SK-N-MC (cell line): ENCODE measurements at regions not wholly inside any gene's neighbourhood (a gene's known extent, or its start where the extent isn't known, plus 50 kb on each side); places are given as distances from the start of the nearest gene placed in this dataset.

Experiments used
- EZH2 ChIP-seq: fragments of 200-600 bp; sonication (generic); IDR thresholded peaks from one replicate; pipeline ENCODE4 v1.6.1; 2017; ENCODE audit warnings: antibody characterized with exemption
- POLR2AphosphoS5 ChIP-seq: IDR thresholded peaks from 2 replicates; pipeline ENCODE4 v1.6.1; 2012; ENCODE audit warnings: mild to moderate bottlenecking, low read depth, low read length, borderline replicate concordance

DNA sequence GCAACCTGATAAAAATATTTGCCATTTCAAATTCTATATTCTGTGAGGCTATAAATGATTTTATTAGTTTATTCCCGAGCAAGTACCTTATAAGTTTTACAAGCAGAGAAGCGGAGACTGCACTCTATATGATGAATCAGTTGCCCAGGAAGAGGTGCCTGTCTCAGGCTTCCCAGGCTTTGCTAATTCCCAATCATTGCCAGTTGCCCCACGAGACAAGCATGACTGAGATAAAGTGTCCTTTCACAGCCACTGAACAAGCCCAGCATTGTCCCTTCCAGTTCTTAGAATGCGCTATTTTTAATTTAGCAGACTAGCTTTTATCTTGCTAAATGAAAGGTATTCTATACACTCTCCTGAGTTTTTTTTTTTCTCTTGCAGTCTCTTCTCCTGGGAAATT is 260.7 kb downstream of the ALDH8A1 start:
- no peak for TF ChIP-seq EZH2
- TF ChIP-seq POLR2AphosphoS5, result no peak
